NCI-H1417 treated with DMSO at 0.1 percent for 48 hours (cell line): ENCODE measurements at regions not wholly inside any gene's neighbourhood (a gene's known extent, or its start where the extent isn't known, plus 50 kb on each side); places are given as distances from the start of the nearest gene placed in this dataset.
"Not testable (repeated sequence)": the region's sequence is repeated elsewhere in the genome, so short reads cannot be mapped to it uniquely, and the experiment has no call there.

Experiments used
- DNase-seq: peaks from one replicate; lab custom pipeline; 2025; lab: John Stamatoyannopoulos, UW

DNA sequence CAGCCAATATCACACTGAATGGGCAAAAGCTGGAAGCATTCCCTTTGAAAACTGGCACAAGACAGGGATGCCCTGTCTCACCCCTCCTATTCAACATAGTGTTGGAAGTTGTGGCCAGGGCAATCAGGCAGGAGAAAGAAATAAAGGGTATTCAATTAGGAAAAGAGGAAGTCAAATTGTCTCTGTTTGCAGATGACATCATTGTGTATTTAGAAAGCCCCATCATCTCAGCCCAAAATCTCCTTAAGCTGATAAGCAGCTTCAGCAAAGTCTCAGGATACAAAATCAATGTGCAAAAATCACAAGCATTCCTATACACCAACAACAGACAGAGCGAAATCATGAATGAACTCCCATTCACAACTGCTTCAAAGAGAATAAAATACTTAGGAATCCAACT lies 223.2 kb downstream of the MEX3B start:
- not testable (repeated sequence) for DNase-seq

DNA sequence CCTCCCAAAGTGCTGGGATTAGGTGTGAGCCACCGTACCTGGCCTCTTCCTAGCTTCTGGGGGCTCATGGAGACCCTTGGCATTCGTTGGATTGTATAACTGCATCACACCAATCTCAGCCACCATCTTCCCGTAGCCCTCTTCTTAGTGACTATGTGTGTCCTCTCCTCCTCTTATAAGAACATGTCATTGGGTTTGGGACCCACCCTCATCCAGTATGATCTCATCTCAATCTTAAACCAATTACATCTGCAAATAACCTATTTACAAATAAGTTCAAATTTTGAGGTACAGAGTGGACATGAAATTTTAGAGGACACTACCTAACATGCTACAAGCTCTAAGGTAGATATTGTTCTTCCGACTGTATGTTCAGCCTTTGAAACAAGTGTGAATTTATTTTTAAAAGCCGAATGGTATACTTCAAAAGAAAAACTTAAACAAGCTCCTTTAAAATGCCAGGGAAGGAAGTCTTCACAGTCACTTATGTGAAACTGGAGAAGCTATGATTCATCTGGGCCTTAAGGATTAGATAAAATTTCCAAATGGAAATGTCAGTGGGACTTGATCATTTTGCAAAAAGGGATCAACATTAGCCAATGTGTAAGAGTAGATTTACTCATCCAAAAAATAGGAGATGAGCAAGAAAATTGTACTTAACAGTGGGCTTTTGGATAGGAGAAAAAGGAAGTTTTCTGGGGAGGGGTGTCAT lies 225.7 kb downstream of the MEX3B start:
- DNase-seq = no peak

DNA sequence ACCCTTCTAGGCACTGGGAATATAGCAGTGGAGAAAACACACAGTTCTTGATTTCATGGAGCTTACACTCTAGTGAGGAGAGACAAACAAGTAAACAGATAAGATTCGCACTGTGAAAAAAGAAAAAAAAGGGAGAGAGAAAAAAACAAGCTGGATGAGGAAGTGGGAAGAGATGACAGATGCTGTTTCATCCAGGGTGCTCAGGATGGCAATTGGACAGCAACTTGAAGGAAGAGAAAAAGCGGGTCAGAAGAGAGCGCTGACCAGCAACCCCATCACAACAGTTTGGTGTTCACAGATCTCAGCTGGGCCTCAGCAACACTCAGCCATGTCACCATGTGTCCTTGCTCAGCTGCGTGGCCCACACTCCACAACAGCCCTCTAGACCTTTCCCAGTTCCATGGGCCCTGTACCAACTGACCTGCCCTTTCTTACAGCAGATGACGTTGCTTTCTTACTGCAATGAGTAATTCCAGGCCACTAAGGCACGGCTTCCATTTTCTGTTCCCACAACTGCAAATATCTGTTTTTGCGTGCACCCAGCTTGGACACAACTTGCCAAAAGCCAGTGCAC lies 230.8 kb downstream of the MEX3B start:
- DNase-seq = no peak

- no peak for DNase-seq
Observed at GRCh38 chr15:81813215-81813614, 232.6 kb downstream of the MEX3B start.

DNA sequence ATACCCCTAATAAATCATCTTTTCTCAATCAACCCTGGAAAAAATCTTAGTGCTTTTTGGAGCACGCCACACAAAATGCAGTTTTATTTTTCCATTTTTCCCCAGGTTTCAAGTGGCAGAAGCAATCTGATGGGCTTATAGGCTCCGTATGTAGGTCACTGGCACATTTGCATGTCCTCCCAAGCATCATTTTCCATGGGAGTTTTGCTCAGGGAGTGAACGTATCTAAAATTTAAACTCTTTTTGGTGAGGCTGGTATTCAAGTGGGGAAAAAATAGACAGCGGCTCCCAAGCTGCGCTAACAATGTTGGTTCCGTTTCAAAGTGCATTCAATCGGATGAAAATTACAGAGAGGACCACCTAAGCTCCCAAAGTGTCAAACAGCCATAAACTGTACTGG lies 233.4 kb downstream of the MEX3B start:
- no peak for DNase-seq

GRCh38 chr15:81811736-81812135 lies 234.1 kb downstream of the MEX3B start:
- no peak for DNase-seq

- DNase-seq = peak; percentile 52
Observed at GRCh38 chr15:81809543-81809942, 236.3 kb downstream of the MEX3B start.

DNA sequence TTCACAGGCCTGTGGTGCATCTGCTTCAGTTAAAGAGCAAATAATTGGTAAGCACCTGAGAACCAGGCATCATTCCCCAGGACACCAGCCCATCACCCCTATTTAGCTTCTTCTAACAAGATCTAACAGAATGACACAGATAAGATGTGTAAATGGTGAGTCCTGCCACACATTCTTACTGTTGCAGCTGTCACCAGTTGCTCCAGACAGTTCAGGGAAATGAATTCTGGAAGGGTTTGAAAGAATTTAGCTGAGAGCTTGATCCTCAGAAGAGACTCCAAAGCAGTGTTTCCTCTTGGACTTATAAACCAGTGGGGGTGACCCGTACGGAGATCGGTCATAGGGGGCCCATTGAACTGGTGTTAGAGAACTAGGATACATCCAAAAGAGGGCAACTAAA lies 238.0 kb downstream of the MEX3B start:
- no peak for DNase-seq

GRCh38 chr15:81807186-81807585 lies 238.6 kb downstream of the MEX3B start:
- no peak for DNase-seq

GRCh38 chr15:81795899-81796298 lies 249.9 kb downstream of the MEX3B start:
- no peak for DNase-seq

DNA sequence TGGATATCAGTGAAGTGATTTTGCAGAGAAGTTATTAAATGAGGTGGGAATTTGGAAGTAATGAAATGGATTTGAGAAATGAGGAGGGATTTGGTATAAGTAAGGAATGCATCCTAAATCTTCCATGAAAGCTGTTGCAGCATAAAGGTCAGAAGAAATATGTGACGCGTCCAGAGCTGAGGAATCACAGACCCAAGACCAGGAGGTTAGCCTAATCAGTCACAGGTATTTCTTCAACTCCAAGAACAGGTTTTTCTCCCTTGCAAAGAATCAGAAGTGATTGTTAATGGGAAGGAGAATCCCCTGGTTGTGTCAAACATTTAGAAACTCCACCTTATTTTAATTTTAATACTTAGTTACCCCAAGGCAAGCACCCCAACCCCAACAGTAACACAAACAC lies 253.2 kb downstream of the MEX3B start:
- DNase-seq = no peak

- not testable (repeated sequence) for DNase-seq
Observed at GRCh38 chr15:81791322-81791721, 254.5 kb downstream of the MEX3B start.

DNA sequence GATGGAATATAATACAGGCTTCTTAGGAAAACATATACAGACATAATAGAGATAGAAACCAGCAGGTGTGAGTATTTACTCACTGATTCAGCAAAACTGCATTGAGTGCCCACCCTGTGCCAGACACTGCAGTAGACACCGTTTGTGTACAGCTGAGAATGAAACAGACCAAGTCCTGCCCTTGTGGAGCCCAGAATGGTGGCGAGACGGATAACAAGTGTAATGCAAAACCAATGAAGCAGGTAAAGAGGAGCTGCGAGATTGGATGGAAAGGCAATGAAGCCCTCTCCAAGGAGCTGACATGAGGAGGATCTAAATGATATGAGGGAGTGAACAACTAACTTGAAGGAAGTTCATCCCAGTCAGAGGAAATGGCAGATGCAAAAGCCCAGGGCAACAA lies 256.4 kb downstream of the MEX3B start:
- no peak for DNase-seq

GRCh38 chr15:81786776-81787175 lies 259.0 kb downstream of the MEX3B start:
- no peak for DNase-seq

GRCh38 chr15:81785679-81786078 lies 260.1 kb downstream of the MEX3B start:
- no peak for DNase-seq

DNA sequence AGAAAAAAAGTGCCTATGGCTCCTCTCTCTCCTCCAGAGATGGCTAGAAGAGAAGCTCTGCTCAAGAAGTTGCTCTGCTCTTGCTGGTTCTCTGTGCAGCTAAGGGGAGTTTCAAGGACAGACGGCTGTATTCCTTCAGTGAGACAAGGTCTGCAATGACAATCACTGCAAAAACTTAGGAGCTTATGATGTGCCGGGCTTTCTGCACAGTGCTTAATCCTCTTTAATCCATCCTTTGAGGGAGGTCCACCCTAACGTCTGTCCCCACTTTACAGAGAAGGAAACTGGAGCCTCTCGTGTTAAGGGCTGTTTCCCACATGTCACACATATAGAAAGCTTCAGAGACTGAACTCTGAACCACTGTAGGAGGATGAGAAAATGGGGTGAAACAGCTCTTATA lies 260.6 kb downstream of the MEX3B start:
- no peak for DNase-seq

DNA sequence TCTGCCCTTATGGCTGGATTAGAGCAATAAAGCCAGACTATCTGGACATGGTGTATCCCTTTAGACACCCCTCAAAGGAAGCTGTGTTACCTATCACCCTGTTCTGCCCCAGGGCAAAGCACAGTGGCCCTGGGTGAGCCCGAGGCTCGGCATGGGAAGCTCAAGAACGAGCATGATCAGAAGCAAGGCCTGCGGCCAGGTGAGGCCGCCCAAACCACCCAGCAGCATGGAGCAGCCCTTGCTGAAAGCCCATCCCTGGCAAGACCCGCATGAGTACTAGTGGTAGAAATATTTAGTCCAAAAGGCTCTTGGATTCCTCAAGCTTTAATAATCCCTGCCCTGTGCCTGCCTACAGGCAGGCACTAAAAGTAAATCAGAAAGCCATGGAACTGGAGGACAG lies 261.1 kb downstream of the MEX3B start:
- no peak for DNase-seq

GRCh38 chr15:81783586-81783985 lies 262.2 kb downstream of the MEX3B start:
- DNase-seq = no peak

- DNase-seq = no peak
Observed at GRCh38 chr15:81783076-81783475, 262.7 kb downstream of the MEX3B start.

DNA sequence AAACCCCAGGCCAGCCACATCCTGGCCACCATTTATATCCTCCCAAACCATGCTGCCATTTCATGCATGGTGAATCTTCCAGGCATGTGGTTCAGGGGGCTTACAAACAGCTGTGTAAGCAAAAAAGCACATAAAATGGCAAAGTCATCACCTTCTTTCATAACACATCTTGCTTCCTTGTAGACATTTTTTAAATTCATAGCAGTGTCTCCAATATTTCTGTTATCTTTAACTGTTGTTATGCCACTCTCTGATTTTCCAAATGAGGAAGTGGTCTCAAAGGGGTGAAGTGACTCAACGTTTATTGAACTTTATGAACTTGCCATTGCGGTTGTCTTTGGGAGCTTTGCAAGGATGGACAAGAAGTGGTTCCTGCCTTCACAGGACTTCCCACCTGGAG lies 264.4 kb downstream of the MEX3B start:
- DNase-seq = no peak

DNA sequence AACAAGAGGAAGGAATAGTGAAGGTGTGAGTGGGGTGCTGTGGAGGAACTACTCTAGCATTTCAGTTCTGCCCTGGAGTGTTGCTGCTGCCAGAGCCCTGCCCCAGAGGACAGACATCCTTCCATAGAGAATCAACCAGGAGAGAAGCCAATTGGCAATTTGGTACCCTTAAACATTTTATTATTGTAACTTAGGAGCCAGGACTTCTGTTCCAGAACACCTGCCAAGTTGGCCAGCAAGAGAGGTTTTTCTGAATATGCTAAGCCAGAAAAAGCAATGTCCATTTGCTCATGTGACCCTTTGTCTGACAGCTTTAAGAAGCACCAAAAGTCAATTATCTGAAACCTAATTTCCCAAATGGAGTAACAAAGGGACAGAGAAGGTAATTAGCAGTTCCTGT lies 264.9 kb downstream of the MEX3B start:
- DNase-seq = no peak

DNA sequence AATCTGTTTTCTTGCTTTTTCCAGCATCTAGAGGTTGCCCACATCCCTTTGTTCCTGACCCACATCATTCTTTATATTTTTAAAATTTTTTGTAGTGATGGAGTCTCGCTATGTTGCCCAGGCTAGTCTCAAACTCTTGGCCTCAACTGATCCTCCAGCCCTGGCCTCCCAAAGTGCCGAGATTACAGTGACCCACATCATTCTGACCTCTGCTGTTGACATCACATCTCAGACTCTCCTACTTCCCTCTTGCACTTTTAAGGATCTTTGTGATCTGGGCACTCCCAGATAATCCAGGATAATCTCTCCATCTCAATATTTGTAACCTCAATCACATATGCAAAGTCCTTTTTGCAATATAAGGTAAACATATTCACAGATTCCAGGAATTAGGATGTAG lies 266.6 kb downstream of the MEX3B start:
- DNase-seq = no peak

DNA sequence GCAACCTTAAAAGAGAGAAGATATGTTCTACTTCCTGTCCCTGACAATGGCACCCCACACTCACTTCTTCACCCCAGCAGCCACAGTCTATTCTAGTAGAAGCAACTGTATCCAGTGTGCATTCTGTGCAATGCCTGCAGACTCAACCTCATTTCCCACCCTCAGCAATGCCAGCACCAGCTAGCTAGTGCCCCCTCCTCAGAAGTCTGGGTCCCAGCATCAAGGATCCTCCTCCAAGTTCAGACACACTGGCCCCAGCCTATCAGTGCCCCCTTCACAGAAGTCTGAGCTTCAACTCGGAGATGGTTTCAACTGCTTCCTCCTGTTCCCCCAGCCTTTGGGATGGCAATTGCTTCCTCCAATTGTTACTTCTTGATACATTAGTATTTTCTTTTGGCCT lies 268.3 kb downstream of the MEX3B start:
- no peak for DNase-seq

- no peak for DNase-seq
Observed at GRCh38 chr15:81776976-81777375, 268.8 kb downstream of the MEX3B start.
